Ectodermal cell (in vitro differentiated cells): ENCODE measurements at regions not wholly inside any gene's neighbourhood (a gene's known extent, or its start where the extent isn't known, plus 50 kb on each side); places are given as distances from the start of the nearest gene placed in this dataset.

Experiments
- H3K27ac ChIP-seq: 2 replicates; pipeline ENCODE4 v1.7.0; 2013; ENCODE audit warnings: mild to moderate bottlenecking, low read depth, low read length; ENCODE audit not compliant: insufficient read depth, poor library complexity, severe bottlenecking
- H3K27me3 ChIP-seq: 2 replicates; pipeline ENCODE4 v1.7.0; 2013; ENCODE audit warnings: mild to moderate bottlenecking, low read length; ENCODE audit not compliant: insufficient read depth, control insufficient read depth, poor library complexity, severe bottlenecking
- H3K36me3 ChIP-seq: one replicate; pipeline ENCODE4 v1.7.0; 2013; ENCODE audit warnings: low read length; ENCODE audit not compliant: control insufficient read depth, insufficient read depth
- H3K4me1 ChIP-seq: one replicate; pipeline ENCODE4 v1.7.0; 2013; ENCODE audit warnings: low read length; ENCODE audit not compliant: control insufficient read depth, insufficient read depth
- H3K4me3 ChIP-seq: 2 replicates; pipeline ENCODE4 v1.7.0; 2013; ENCODE audit warnings: low read depth, low read length, control low read depth; ENCODE audit not compliant: insufficient read depth
- H3K9me3 ChIP-seq: 2 replicates; pipeline ENCODE4 v1.7.0; 2013; ENCODE audit warnings: mild to moderate bottlenecking, low read length, moderate library complexity; ENCODE audit not compliant: control insufficient read depth
- WGBS, 2 experiments: methylation state at CpG; one replicate each; pipeline ENCODE4 v1.1.7; 2013; ENCODE audit warnings: missing lambda C conversion rate in 2 of 2; 5-methylcytosine and 5-hydroxymethylcytosine counted together

GRCh38 chr7:67817481-67817880, 820.8 kb downstream of the TYW1 start:
- Histone ChIP-seq H3K4me3 (no peak overlapping the region), H3K27ac (no peak overlapping the region), H3K36me3 (no peaks in the 10 kb centered on the region), H3K27me3 (no peaks in the 10 kb centered on the region), H3K9me3 (no peaks in the 10 kb centered on the region), H3K4me1 (no peaks in the 10 kb centered on the region)
- WGBS, 2 experiments, result 93 to 94% methylated on average over 1 of the region's 1 CpG

DNA sequence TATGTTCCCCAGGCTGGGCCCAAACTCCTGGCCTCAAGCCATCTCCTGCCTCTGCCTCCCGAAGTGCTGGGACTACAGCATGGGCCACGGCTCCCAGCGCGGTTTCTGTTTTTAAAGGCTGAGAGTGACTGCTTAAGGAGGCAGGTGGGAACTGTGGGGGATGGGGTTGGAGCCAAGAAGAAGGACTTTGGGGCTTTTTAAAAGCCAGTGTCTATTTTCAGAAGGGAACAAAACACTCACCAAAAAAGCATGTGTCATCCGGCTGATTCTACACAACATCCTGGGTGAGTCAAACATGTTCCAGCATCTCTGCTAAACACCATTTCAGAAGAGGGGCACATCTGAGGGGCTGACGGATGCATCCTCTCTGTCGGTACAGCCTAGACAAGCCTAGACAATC, 824.5 kb downstream of the TYW1 start:
- 93 to 94% methylated on average over 6 to 7 of the region's 7 CpGs for WGBS, 2 experiments
- H3K27ac ChIP-seq, result no peak overlapping the region

GRCh38 chr7:67823345-67823744, 826.7 kb downstream of the TYW1 start:
- no peaks in the 10 kb centered on the region for H3K9me3 ChIP-seq
- no peaks in the 10 kb centered on the region for H3K36me3 ChIP-seq
- no peaks in the 10 kb centered on the region for H3K27me3 ChIP-seq
- WGBS, 2 experiments, result 85 to 94% methylated on average over 4 of the region's 4 CpGs
- no peaks in the 10 kb centered on the region for H3K4me1 ChIP-seq
- no peak overlapping the region for H3K4me3 ChIP-seq
- H3K27ac ChIP-seq, result no peak overlapping the region

More for the DNA sequence above, 824.5 kb downstream of the TYW1 start:
- Histone ChIP-seq H3K27me3 (no peaks in the 10 kb centered on the region), H3K4me1 (no peaks in the 10 kb centered on the region), H3K4me3 (no peak overlapping the region), H3K9me3 (no peaks in the 10 kb centered on the region), H3K36me3 (no peaks in the 10 kb centered on the region)

- 100% methylated on average over 1 of the region's 1 CpG for WGBS, 2 experiments
- no peaks in the 10 kb centered on the region for H3K36me3 ChIP-seq
- H3K4me3 ChIP-seq, result no peak overlapping the region
- H3K9me3 ChIP-seq, result no peaks in the 10 kb centered on the region
- no peak overlapping the region for H3K27ac ChIP-seq
- H3K27me3 ChIP-seq, result no peaks in the 10 kb centered on the region
- H3K4me1 ChIP-seq, result no peaks in the 10 kb centered on the region
Measured at GRCh38 chr7:67825356-67825755, 828.7 kb downstream of the TYW1 start.

GRCh38 chr7:67841896-67842295, 845.3 kb downstream of the TYW1 start:
- 91 to 94% methylated on average over 4 of the region's 4 CpGs for WGBS, 2 experiments
- H3K9me3 ChIP-seq, result no peaks in the 10 kb centered on the region
- H3K36me3 ChIP-seq, result no peaks in the 10 kb centered on the region
- H3K4me1 ChIP-seq, result peaks cover 10% of the 10 kb centered on the region
- no peak overlapping the region for H3K27ac ChIP-seq
- H3K4me3 ChIP-seq, result no peak overlapping the region
- H3K27me3 ChIP-seq, result no peaks in the 10 kb centered on the region

DNA sequence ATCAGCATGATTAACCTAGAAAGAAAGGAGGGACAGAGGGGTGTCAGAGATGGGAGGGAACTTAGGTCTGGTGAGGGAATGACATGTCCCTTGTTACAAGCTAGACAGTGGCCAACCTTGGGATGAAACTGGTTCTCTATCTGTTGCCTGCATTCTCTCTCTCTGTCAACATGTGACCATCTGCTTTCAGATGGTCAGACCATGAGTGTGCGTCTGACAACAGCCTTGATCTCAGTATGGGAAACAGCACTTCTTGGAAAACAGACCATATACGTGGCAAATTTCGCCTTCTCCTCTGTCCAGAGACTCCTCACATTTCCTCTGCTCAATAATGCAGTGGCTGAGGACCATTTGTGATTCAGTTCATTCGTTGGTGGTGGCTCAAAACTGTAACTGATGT, 845.9 kb downstream of the TYW1 start:
- no peaks in the 10 kb centered on the region for H3K27me3 ChIP-seq
- H3K36me3 ChIP-seq, result no peaks in the 10 kb centered on the region
- WGBS, 2 experiments, result 89 to 93% methylated on average over 4 of the region's 4 CpGs
- no peak overlapping the region for H3K4me3 ChIP-seq
- H3K4me1 ChIP-seq, result peaks cover 10% of the 10 kb centered on the region
- no peak overlapping the region for H3K27ac ChIP-seq
- H3K9me3 ChIP-seq, result no peaks in the 10 kb centered on the region

GRCh38 chr7:67843001-67843565, 846.5 kb downstream of the TYW1 start:
- WGBS, 2 experiments, result 71 to 73% methylated on average over 6 of the region's 6 CpGs

DNA sequence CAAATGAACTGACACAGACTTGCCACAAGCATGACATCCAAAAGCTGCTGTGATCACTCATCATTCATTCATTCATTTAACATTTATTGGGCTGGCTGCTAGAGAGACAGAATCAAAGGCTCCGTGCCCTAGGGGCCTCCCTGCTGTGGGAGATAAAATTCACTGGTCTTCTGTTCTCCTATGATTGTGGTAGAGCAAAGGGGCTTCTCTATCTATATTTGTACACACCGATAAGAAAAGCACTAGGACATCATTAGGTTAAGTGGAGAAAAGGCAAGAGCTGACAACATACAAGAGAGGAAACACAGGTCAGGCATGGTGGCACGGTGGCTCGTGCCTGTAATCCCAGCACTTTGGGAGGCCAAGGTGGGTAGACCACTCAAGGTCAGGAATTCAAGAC, 847.0 kb downstream of the TYW1 start:
- Histone ChIP-seq H3K4me3 (no peak overlapping the region), H3K36me3 (no peaks in the 10 kb centered on the region), H3K9me3 (no peaks in the 10 kb centered on the region), H3K27ac (no peak overlapping the region), H3K4me1 (peaks cover 10% of the 10 kb centered on the region), H3K27me3 (no peaks in the 10 kb centered on the region)
- 78 to 82% methylated on average over 4 of the region's 4 CpGs for WGBS, 2 experiments

More at GRCh38 chr7:67843001-67843565, 846.5 kb downstream of the TYW1 start:
- Histone ChIP-seq H3K4me3 (no peak overlapping the region), H3K27me3 (no peaks in the 10 kb centered on the region), H3K36me3 (no peaks in the 10 kb centered on the region), H3K27ac (no peak overlapping the region), H3K9me3 (no peaks in the 10 kb centered on the region), H3K4me1 (peaks cover 10% of the 10 kb centered on the region)

DNA sequence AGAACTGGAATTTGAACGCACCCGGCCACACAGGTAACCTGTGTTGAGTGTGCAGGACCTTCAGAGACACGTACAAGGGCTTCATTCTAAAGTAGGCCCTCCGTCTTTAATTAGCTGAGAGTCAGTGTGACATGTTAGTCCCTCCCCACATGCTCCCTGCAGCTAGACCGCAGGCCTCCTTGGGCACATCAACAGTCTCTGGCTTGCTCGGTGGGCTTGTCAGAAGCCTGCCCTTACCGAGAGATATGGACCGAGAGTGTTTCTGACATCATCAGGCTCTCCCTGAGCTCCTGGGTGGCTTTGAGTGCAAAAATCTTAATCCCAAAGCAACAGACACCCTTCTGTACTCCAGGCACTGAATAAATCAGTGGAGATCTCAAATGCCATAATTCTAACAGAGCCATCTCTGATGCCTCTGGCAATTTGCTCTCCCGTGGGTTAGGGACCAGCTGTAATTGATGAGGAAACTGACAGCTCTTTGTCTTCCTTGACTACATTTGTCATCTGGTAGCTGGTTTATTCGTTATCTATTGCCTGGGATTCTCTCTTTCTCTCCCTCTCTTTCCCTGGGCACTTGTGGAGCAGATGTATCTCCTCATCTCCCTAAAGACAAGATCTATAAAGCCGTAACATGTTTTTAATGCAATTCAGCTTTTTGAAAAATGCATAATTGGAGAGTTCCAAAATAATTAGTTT, 850.6 kb downstream of the TYW1 start:
- no peak overlapping the region for H3K4me3 ChIP-seq
- H3K27me3 ChIP-seq, result no peaks in the 10 kb centered on the region
- H3K4me1 ChIP-seq, result peaks cover 10% of the 10 kb centered on the region
- H3K9me3 ChIP-seq, result no peaks in the 10 kb centered on the region
- H3K27ac ChIP-seq, result no peak overlapping the region
- WGBS, 2 experiments, result 71 to 82% methylated on average over 10 to 11 of the region's 11 CpGs
- H3K36me3 ChIP-seq, result no peaks in the 10 kb centered on the region

GRCh38 chr7:67854221-67855178, 857.9 kb downstream of the TYW1 start:
- Histone ChIP-seq H3K4me1 (no peaks in the 10 kb centered on the region), H3K27ac (no peak overlapping the region), H3K4me3 (no peak overlapping the region), H3K9me3 (no peaks in the 10 kb centered on the region), H3K27me3 (no peaks in the 10 kb centered on the region), H3K36me3 (no peaks in the 10 kb centered on the region)
- WGBS, 2 experiments, result 92% methylated on average over 19 to 21 of the region's 22 CpGs
